ENCODE measurements at regions not wholly inside any gene's neighbourhood (a gene's known extent, or its start where the extent isn't known, plus 50 kb on each side); places are given as distances from the start of the nearest gene placed in this dataset.

- intact Hi-C loops (cut with DNase I; ENCODE audit: low total_unique reads): no loop called here
Measured at GRCh38 chr5:99386406-99387077, 457.7 kb upstream of the CHD1 start.

GRCh38 chr5:99379187-99379586, 450.4 kb upstream of the CHD1 start:
- intact Hi-C loops (cut with DNase I; ENCODE audit: low total_unique reads): no loop called here

More at GRCh38 chr5:99386406-99387077, 457.7 kb upstream of the CHD1 start:
- TF ChIP-seq POLR2A (IDR thresholded peaks at IDR 0.05): no peak
- TF ChIP-seq CTCF (IDR thresholded peaks at IDR 0.05): no peak
- TF ChIP-seq POLR2AphosphoS5 (IDR thresholded peaks at IDR 0.05): no peak
- H3K9me3 ChIP-seq: peaks cover 0 to 16% of the 10 kb centered on the region in 2 donors
- H3K4me1 ChIP-seq: no peaks in the 10 kb centered on the region
- DNase-seq (ENCODE audit: low spot score in 2 of 2): no peak
- no peaks in the 10 kb centered on the region for H3K36me3 ChIP-seq
- no peak overlapping the region for H3K27ac ChIP-seq
- H3K4me3 ChIP-seq: no peak overlapping the region
- H3K27me3 ChIP-seq: no peaks in the 10 kb centered on the region

GRCh38 chr5:99378443-99378842, 449.6 kb upstream of the CHD1 start:
- Histone ChIP-seq H3K9me3 (peaks cover 0 to 8% of the 10 kb centered on the region in 2 donors), H3K27me3 (no peaks in the 10 kb centered on the region), H3K27ac (no peak overlapping the region), H3K36me3 (no peaks in the 10 kb centered on the region), H3K4me1 (no peaks in the 10 kb centered on the region), H3K4me3 (no peak overlapping the region)
- intact Hi-C loops (cut with DNase I; ENCODE audit: low total_unique reads): no loop called here
- TF ChIP-seq POLR2AphosphoS5 (IDR thresholded peaks at IDR 0.05) (no peak), POLR2A (IDR thresholded peaks at IDR 0.05) (no peak), CTCF (IDR thresholded peaks at IDR 0.05) (no peak)
- no peak for DNase-seq (ENCODE audit: low spot score in 2 of 2)

More at GRCh38 chr5:99379187-99379586, 450.4 kb upstream of the CHD1 start:
- Histone ChIP-seq H3K4me3 (no peak overlapping the region), H3K36me3 (no peaks in the 10 kb centered on the region), H3K27me3 (no peaks in the 10 kb centered on the region), H3K27ac (no peak overlapping the region), H3K4me1 (no peaks in the 10 kb centered on the region), H3K9me3 (peaks cover 0 to 16% of the 10 kb centered on the region in 2 donors)
- TF ChIP-seq POLR2A (IDR thresholded peaks at IDR 0.05) (no peak), CTCF (IDR thresholded peaks at IDR 0.05) (no peak), POLR2AphosphoS5 (IDR thresholded peaks at IDR 0.05) (no peak)
- DNase-seq (ENCODE audit: low spot score in 2 of 2): no peak

- H3K27me3 ChIP-seq: no peaks in the 10 kb centered on the region
- TF ChIP-seq POLR2A (IDR thresholded peaks at IDR 0.05) (no peak), CTCF (IDR thresholded peaks at IDR 0.05) (no peak), POLR2AphosphoS5 (IDR thresholded peaks at IDR 0.05) (no peak)
- intact Hi-C loops (cut with DNase I; ENCODE audit: low total_unique reads): no loop called here
- H3K36me3 ChIP-seq: no peaks in the 10 kb centered on the region
- H3K4me3 ChIP-seq: no peak overlapping the region
- H3K9me3 ChIP-seq: no peaks in the 10 kb centered on the region
- DNase-seq (ENCODE audit: low spot score in 2 of 2): no peak
- H3K4me1 ChIP-seq: no peaks in the 10 kb centered on the region
- H3K27ac ChIP-seq: no peak overlapping the region
Measured at GRCh38 chr5:99369797-99370593, 441.2 kb upstream of the CHD1 start.

- no peak for DNase-seq (ENCODE audit: low spot score in 2 of 2)
- TF ChIP-seq CTCF (IDR thresholded peaks at IDR 0.05) (no peak), POLR2AphosphoS5 (IDR thresholded peaks at IDR 0.05) (no peak), POLR2A (IDR thresholded peaks at IDR 0.05) (no peak)
Measured at GRCh38 chr5:99368726-99369125, 439.9 kb upstream of the CHD1 start.

More at GRCh38 chr5:99368726-99369125, 439.9 kb upstream of the CHD1 start:
- intact Hi-C loops (cut with DNase I; ENCODE audit: low total_unique reads): no loop called here
- Histone ChIP-seq H3K9me3 (no peaks in the 10 kb centered on the region), H3K27ac (no peak overlapping the region), H3K4me1 (no peaks in the 10 kb centered on the region), H3K4me3 (no peak overlapping the region), H3K36me3 (no peaks in the 10 kb centered on the region), H3K27me3 (no peaks in the 10 kb centered on the region)
